ENCODE measurements at regions not wholly inside any gene's neighbourhood (a gene's known extent, or its start where the extent isn't known, plus 50 kb on each side); places are given as distances from the start of the nearest gene placed in this dataset.

- Histone ChIP-seq H3K36me3 (ENCODE audit: control insufficient read depth, insufficient read depth, low read length) (no peaks in the 10 kb centered on the region), H3K27me3 (ENCODE audit: control insufficient read depth, insufficient read depth, low read length) (no peaks in the 10 kb centered on the region), H3K4me3 (ENCODE audit: low read depth, low read length) (no peak overlapping the region)
- no peak for DNase-seq (ENCODE audit: low read depth)
- POLR2A ChIA-PET, result no interaction called here
- TF ChIP-seq CTCF (IDR thresholded peaks at IDR 0.05; ENCODE audit: insufficient read depth, low read depth, low read length), result no peak
- CTCF ChIA-PET, result no interaction called here
Measured at GRCh38 chr4:110924761-110925160, 301.9 kb upstream of the PITX2 start.

GRCh38 chr4:110926841-110927400 lies 304.0 kb upstream of the PITX2 start:
- no peak overlapping the region for H3K4me3 ChIP-seq (ENCODE audit: low read depth, low read length)
- no peaks in the 10 kb centered on the region; the same call in 1 of the 2 replicates for H3K27me3 ChIP-seq (ENCODE audit: control insufficient read depth, insufficient read depth, low read length)
- CTCF ChIA-PET, result interaction anchor here (1.3 kb wide), 1 partner anchor 10 kb away, joined by 5 read pairs; no protein-coding TSS in a partner anchor
- peak; percentile 14 for DNase-seq (ENCODE audit: low read depth)
- no peak for TF ChIP-seq CTCF (IDR thresholded peaks at IDR 0.05; ENCODE audit: insufficient read depth, low read depth, low read length)
- H3K36me3 ChIP-seq (ENCODE audit: control insufficient read depth, insufficient read depth, low read length), result no peaks in the 10 kb centered on the region
- POLR2A ChIA-PET, result no interaction called here

- ChIA-PET POLR2A (no interaction called here), CTCF (interaction anchor here (1.8 kb wide), 1 partner anchor 31 kb away, joined by 4 read pairs; no protein-coding TSS in a partner anchor)
Measured at GRCh38 chr4:110933341-110933740, 310.5 kb upstream of the PITX2 start.

GRCh38 chr4:110944501-110944900 lies 321.6 kb upstream of the PITX2 start:
- H3K4me3 ChIP-seq (ENCODE audit: low read depth, low read length), result no peak overlapping the region
- no peaks in the 10 kb centered on the region for H3K36me3 ChIP-seq (ENCODE audit: control insufficient read depth, insufficient read depth, low read length)
- H3K27me3 ChIP-seq (ENCODE audit: control insufficient read depth, insufficient read depth, low read length), result no peaks in the 10 kb centered on the region
- DNase-seq (ENCODE audit: low read depth), result no peak
- ChIA-PET POLR2A (no interaction called here), CTCF (interaction anchor here (1.8 kb wide), 1 partner anchor 313 kb away, joined by 4 read pairs; no protein-coding TSS in a partner anchor)
- TF ChIP-seq CTCF (IDR thresholded peaks at IDR 0.05; ENCODE audit: insufficient read depth, low read depth, low read length), result no peak

More at GRCh38 chr4:110933341-110933740, 310.5 kb upstream of the PITX2 start:
- no peak for DNase-seq (ENCODE audit: low read depth)
- H3K36me3 ChIP-seq (ENCODE audit: control insufficient read depth, insufficient read depth, low read length), result no peaks in the 10 kb centered on the region
- no peak overlapping the region for H3K4me3 ChIP-seq (ENCODE audit: low read depth, low read length)
- no peak for TF ChIP-seq CTCF (IDR thresholded peaks at IDR 0.05; ENCODE audit: insufficient read depth, low read depth, low read length)
- H3K27me3 ChIP-seq (ENCODE audit: control insufficient read depth, insufficient read depth, low read length), result no peaks in the 10 kb centered on the region; the same call in 1 of the 2 replicates

DNA sequence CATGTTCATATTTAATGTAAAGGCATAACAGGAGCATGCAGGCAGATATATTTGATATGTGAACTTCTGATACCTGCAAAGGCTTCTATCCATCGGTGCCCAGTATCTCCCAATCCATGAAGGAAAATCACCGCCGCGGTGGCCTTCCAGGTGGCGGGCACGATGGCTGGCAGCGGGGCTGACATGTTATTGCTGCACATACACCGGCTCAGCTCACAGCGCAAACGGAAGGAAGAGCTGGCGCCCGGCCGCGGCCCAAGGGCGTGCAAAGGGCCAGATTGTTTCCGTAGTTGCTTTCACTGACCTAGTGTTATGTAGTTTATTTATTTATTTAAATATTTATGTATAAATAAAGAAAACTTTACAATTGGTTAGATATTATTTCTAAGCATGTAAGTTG lies 322.7 kb upstream of the PITX2 start:
- ChIA-PET POLR2A (no interaction called here), CTCF (interaction anchor here (1.8 kb wide), 1 partner anchor 314 kb away, joined by 4 read pairs; no protein-coding TSS in a partner anchor)
- TF ChIP-seq CTCF (IDR thresholded peaks at IDR 0.05; ENCODE audit: insufficient read depth, low read depth, low read length), result no peak
- DNase-seq (ENCODE audit: low read depth), result no peak
- no peaks in the 10 kb centered on the region for H3K36me3 ChIP-seq (ENCODE audit: control insufficient read depth, insufficient read depth, low read length)
- no peaks in the 10 kb centered on the region for H3K27me3 ChIP-seq (ENCODE audit: control insufficient read depth, insufficient read depth, low read length)
- no peak overlapping the region for H3K4me3 ChIP-seq (ENCODE audit: low read depth, low read length)
